ENCODE measurements at regions not wholly inside any gene's neighbourhood (a gene's known extent, or its start where the extent isn't known, plus 50 kb on each side); places are given as distances from the start of the nearest gene placed in this dataset.

DNA sequence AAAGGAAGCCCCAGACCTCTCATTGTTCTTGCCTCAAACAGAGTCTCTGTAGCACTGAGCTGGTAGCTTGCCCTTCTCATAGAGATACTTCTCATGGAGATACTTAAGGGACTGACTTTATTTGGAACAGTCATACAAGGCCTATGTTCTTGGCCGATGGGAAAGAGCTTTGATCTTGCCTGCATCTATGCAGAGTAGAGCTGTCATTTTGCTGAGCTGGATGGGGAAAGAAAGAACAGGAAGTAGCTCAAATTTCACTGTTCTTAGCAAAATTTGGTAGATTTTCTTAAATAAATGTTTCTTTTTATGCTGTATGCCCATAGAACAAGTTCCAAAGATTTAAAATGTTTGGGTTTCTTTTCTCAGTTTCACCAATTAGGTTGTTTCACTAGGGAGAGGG lies 119.3 kb upstream of the SEC61G start:
- no peak overlapping the region for H3K27ac Mint-ChIP-seq
- DNase-seq (ENCODE audit: low spot score in 2 of 2) (no peak), ATAC-seq (no peak)
- H3K36me3 Mint-ChIP-seq = no peaks in the 10 kb centered on the region
- H3K9me3 Mint-ChIP-seq = no peaks in the 10 kb centered on the region

DNA sequence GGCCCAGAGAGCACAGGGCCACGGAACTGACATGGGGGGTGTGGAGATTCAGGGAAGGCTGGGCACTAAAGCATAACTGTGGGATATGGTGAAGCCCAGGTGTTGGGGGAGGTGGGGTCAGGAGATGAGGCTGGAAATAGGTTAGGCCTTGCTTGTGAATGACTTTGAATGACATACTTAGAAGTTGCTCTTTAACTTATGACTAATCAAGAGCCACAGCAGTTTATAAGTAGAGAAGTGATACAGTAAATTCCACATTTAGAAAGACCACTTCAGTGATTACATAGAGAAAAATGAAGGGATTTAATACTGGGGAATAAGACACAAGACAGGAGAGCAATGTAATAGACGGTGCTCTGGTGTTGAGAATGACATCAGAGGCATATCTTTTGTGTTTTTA lies 120.8 kb upstream of the SEC61G start:
- DNase-seq (ENCODE audit: low spot score in 2 of 2) (no peak), ATAC-seq (no peak)
- no peaks in the 10 kb centered on the region for H3K36me3 Mint-ChIP-seq
- no peaks in the 10 kb centered on the region for H3K9me3 Mint-ChIP-seq
- no peak overlapping the region for H3K27ac Mint-ChIP-seq

DNA sequence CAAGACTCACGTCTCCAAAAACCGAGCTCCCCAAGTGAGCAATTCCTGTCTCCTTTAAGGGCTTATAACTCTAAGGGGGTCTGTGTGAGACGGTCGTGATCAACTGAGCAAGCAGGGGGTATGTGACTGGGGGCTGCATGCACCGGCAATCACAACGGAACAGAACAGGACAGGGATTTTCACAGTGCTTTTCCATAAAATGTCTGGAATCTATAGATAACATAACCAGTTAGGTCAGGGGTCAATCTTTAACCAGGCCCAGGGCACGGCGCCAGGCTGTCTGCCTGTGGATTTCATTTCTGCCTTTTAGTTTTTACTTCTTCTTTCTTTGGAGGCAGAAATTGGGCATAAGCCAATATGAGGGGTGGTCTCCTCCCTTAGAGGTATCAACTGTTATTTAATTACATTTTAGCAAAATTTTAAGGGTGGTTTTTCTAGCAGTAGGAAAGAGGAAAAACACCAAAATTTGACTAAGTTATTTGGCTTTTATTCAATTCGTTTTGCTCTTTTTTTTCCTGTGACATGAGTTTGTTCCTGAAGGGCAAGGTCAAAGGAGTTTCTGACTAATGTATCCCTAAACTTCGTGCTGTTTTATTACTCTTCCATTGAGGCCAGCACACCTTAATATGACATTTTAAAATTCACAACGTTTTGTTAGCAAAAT lies 121.4 kb upstream of the SEC61G start:
- H3K36me3 Mint-ChIP-seq = no peaks in the 10 kb centered on the region
- H3K27ac Mint-ChIP-seq = no peak overlapping the region
- ATAC-seq (no peak), DNase-seq (ENCODE audit: low spot score in 2 of 2) (no peak)
- no peaks in the 10 kb centered on the region for H3K9me3 Mint-ChIP-seq

DNA sequence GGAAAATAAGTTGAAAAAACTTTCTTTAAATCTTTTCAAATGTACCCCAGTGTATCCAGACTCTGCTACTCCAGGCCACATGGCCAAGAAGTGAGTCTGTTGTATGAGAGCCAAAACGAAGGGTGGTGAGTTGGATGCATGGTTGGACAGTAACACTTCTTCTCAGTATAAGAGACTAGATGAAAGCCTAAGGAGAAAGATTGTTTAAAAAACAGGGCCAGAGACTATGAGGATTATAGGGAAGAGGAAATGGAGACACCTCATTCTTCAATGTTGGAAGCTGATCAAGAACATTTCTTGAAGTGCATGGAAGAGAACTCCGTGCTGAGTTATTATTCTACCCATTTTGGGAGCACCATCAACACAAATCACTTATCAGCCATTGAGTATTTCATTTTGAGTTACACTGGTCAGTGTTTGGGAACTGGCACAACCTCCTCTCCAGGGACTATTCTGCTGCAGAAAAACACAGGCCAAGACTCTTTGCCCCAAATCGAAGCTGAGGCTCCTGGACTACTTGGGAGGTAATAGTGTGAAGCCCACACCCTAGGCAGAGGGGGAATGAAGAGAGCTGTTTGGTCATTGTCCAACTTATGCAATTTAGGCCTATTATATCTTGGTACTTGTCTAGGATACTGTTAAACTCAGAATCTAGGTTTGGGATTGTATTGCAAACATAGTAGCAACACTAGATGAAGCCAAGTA lies 123.0 kb upstream of the SEC61G start:
- no peaks in the 10 kb centered on the region for H3K36me3 Mint-ChIP-seq
- DNase-seq (ENCODE audit: low spot score in 2 of 2) = no peak
- H3K27ac Mint-ChIP-seq = no peak overlapping the region
- no peak for ATAC-seq
- H3K9me3 Mint-ChIP-seq = no peaks in the 10 kb centered on the region

DNA sequence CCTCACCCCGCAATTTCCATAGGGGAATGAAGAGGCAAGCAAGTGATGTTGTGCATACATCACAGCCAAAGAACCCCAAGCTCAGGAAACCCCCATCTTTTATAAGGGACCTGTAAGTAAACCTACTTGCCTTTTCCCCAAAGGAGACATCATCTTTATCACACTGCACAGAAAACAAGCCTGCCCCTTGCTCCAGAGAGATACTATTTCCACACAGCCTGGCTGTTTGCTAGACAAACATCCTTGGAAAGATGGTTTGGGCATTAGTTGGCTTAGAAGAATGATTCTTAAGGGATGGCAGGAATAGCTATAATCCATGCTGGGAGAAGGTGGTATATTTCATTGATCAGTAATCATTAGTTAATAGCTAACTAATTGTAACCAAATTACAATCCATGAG lies 123.7 kb upstream of the SEC61G start:
- H3K36me3 Mint-ChIP-seq = no peaks in the 10 kb centered on the region
- DNase-seq (ENCODE audit: low spot score in 2 of 2) (no peak), ATAC-seq (no peak)
- H3K9me3 Mint-ChIP-seq = no peaks in the 10 kb centered on the region
- H3K27ac Mint-ChIP-seq = no peak overlapping the region

DNA sequence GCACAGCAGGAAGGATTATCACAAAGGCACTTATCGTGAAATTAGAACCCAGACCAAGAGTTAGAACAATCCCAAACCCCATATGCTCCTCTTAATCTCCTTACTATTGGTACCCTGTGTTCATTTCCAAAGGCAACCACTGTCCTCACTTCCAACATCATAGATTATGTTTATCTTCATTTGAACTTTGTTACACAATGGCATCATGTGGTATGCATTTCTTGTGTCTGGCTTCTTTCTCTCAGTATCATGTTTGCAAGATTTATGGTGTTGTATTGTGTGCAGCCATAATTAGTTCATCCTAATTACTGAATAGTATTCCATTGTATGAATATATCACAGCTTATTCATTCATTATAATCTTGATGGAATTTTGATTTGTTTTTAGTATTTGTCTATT lies 124.6 kb upstream of the SEC61G start:
- ATAC-seq = no peak
- Mint-ChIP-seq H3K27ac (no peak overlapping the region), H3K9me3 (no peaks in the 10 kb centered on the region), H3K36me3 (no peaks in the 10 kb centered on the region)
- DNase-seq (ENCODE audit: low spot score in 2 of 2) = no peak

DNA sequence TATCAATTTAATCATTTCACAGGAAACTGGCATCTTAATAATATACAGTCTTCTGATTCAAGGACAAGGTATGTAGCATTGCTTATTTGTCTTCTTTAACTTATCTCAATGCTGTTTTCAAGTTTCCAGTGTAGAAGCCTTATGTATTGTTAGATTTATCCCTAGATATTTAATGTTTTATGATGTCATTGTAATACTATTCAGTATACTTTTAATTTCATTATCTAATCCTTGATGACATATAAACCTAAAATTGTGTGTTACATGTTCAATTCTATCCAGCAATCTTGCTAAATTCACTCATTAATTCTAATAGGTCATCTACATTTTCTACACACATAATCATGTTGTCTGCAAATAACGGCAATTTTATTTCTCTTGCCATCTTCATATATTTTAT lies 126.3 kb upstream of the SEC61G start:
- DNase-seq (ENCODE audit: low spot score in 2 of 2) = no peak
- Mint-ChIP-seq H3K36me3 (no peaks in the 10 kb centered on the region), H3K9me3 (no peaks in the 10 kb centered on the region), H3K27ac (no peak overlapping the region)
- ATAC-seq = no peak

DNA sequence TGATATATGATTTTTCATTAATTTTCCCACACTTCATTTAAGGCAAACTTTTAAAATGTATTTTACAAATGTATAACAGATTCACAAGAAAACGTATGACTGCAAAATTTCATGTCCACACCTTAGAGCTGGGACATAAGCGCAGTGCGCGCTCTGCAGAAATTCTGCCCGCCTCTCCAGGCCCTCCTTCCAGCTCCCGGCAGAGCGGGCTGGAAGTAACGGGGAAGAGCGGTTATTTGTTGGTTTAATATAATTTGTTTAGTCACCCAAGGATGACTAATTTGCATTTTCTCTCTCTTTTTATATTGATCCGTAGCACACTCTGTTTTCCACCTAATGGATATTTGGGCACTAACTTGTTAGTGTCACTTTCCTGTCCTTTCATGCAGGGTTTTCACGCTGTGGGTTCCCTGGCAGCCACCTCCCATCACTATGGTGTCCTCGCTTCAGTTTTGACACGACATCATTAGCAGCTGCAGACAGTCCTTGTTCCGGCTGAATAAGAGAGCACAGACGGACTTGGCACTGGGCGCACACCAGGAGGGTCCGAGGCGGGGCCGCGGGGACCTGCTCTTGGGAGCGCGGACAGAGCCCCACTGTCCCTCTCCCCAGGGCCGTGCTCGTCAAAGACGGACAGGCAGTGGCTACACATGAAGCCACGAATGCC lies 129.2 kb upstream of the SEC61G start:
- H3K36me3 Mint-ChIP-seq = no peaks in the 10 kb centered on the region
- ATAC-seq (no peak), DNase-seq (ENCODE audit: low spot score in 2 of 2) (no peak)
- no peaks in the 10 kb centered on the region for H3K9me3 Mint-ChIP-seq
- H3K27ac Mint-ChIP-seq = no peak overlapping the region

DNA sequence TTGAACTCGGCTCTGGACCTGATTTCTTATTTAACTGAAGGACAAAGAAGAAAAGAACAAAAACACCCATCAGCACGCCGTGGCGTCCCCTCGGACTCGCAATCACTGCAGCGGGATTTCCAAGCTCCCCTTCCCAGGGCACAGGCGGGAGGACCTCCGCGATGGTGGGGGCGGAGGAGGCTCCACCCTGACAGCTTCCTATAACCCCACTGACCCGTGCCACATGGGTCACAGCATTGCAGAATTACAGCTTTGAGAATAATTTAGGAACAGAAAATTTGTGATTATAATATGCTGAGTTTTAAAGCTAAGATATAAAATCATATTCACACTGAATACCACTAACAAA lies 129.7 kb upstream of the SEC61G start:
- no peak for ATAC-seq
- Mint-ChIP-seq H3K36me3 (no peaks in the 10 kb centered on the region), H3K9me3 (no peaks in the 10 kb centered on the region), H3K27ac (no peak overlapping the region)
- no peak for DNase-seq (ENCODE audit: low spot score in 2 of 2)

DNA sequence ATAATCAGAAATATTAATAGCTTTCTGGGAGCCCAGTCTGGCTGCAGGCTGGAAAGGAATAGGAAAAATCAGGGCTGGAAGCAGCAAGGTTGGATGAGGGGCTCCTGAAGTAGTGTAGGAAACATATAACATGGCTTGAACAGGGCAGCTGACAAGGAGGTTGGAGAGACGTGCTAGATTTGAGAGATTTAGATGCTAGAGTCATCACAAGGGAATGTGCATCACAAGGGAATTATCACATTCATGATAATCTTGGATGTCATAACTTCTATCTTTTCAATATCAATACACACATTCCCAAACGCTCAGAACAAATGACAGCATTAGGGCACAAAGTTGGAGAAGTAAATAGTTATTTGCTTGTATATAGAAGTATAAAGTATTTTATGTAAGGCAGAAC lies 120.9 kb upstream of the EGFR start:
- Mint-ChIP-seq H3K9me3 (peaks cover 0 to 4% of the 10 kb centered on the region in 2 donors), H3K27ac (no peak overlapping the region), H3K36me3 (no peaks in the 10 kb centered on the region)
- DNase-seq (ENCODE audit: low spot score in 2 of 2) (no peak), ATAC-seq (no peak)

DNA sequence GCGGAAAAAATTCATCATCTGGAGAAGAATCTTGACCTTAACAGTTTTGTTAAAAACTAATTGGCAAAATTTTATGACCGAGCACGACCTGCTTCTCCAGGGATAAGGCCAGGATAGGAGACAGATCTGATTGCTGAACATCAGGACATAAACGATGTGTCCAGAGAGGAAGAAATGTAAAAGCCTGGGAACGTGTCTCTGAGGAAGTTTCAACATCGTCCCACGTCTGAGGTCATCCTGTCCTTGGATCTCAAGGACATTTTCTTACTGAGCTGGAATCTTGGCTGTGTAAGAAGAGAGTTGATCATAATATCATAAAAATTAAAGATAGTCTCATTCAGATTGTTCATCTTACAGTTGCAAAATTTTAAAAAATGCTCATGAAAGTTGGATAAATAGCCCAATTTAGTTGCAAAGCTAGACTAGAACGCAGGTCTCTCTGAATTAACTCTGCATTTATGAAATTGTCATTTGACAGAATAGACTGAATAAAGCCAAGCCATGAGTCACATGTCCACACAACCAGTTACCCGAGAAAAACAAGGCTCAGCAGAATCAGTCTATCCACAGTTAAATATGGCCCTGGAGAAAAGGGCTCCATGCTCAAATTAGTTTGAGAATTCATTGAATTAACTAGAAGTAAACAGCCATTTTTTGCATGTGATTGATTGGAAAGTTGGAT lies 120.0 kb upstream of the EGFR start:
- ATAC-seq = no peak
- no peaks in the 10 kb centered on the region for H3K36me3 Mint-ChIP-seq

DNA sequence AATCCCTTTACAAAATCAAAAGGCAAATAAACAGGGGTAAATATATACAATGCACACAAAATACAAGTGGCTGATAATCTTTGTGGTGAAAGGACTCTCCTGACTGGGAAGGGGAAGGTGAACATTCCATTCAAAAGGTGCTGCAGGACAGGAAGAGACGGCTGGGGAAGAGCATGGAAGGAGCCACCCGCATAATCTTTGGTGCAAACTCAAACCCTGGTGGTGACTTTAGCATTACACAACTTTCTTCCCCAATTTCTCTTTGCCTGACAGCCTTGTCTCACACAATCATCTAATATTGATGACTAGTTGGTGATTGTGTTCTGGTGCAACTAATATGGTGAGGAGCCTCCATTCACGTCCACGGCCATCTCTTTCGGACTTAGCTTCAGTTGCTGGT lies 117.0 kb upstream of the EGFR start:
- peaks cover 0 to 4% of the 10 kb centered on the region in 2 donors for H3K9me3 Mint-ChIP-seq
- ATAC-seq (no peak), DNase-seq (ENCODE audit: low spot score in 2 of 2) (no peak)

More for the DNA sequence above, 120.0 kb upstream of the EGFR start:
- Mint-ChIP-seq H3K9me3 (peaks cover 0 to 4% of the 10 kb centered on the region in 2 donors), H3K27ac (no peak overlapping the region)
- DNase-seq (ENCODE audit: low spot score in 2 of 2) = no peak

DNA sequence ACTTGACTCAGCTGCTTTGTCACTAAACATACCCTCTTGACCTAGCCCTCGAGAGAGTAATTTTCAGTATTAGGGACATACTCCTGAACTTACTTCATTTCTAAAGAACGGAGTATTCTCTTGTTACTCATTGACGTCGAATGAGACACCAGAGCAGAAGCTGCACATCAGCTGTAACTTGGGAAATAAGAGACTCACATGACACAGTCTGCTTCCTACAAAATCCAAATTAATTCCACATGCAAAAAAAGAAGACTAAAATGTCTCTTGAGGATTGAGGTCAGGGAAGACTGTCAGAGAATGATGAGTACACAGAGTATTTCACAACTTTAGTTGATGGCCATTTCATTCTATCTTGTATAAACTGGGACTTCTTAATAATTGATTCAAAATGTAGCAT lies 114.7 kb upstream of the EGFR start:
- peaks cover 4 to 6% of the 10 kb centered on the region in 2 donors for H3K9me3 Mint-ChIP-seq
- no peak overlapping the region for H3K27ac Mint-ChIP-seq
- ATAC-seq (no peak), DNase-seq (ENCODE audit: low spot score in 2 of 2) (no peak)
- H3K36me3 Mint-ChIP-seq = peaks cover 0 to 5% of the 10 kb centered on the region in 2 donors

More for the DNA sequence above, 117.0 kb upstream of the EGFR start:
- H3K27ac Mint-ChIP-seq = no peak overlapping the region
- no peaks in the 10 kb centered on the region for H3K36me3 Mint-ChIP-seq

DNA sequence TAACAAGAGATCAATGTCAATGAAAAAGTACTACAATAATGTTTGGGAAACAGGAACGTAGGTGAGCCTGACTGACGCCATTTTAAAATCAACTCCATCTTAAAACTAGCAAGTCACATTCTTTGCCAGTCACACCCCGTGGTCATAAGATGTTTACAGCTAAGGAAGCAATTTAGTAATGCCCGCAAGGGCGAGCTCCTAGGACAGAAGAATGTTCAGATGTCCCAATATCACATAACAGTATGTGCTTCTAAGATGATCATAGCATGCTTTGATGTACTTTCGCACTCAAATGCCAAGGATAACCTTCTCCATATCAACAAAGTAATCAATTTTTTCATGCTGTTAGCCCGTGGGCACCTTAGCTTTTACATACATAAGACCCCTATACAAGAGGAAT lies 113.8 kb upstream of the EGFR start:
- DNase-seq (ENCODE audit: low spot score in 2 of 2) = no peak
- ATAC-seq = no peak
- H3K36me3 Mint-ChIP-seq = peaks cover 0 to 5% of the 10 kb centered on the region in 2 donors
- H3K27ac Mint-ChIP-seq = no peak overlapping the region
- H3K9me3 Mint-ChIP-seq = peaks cover 4 to 6% of the 10 kb centered on the region in 2 donors

DNA sequence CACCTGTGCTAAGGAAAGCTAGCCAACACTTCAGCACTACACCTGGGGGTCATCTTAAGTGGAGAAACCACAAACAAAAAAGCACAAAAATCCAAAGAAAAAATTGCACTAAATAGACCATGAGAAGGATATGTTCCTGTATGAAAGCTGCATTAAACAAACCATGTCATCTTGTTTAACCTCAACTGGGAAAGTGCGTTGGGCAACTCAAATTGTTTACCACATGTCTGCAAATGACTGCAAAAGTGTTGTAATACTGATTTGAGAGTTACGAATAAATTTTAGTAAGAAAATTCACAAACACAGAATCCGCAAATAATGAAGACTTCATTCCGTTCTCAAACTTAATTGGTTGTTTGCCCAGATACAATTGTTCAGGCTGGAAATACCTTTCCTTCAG lies 111.9 kb upstream of the EGFR start:
- peaks cover 0 to 5% of the 10 kb centered on the region in 2 donors for H3K36me3 Mint-ChIP-seq
- no peak for DNase-seq (ENCODE audit: low spot score in 2 of 2)
- H3K27ac Mint-ChIP-seq = no peak overlapping the region
- H3K9me3 Mint-ChIP-seq = peaks cover 6 to 8% of the 10 kb centered on the region in 2 donors
- ATAC-seq = no peak

DNA sequence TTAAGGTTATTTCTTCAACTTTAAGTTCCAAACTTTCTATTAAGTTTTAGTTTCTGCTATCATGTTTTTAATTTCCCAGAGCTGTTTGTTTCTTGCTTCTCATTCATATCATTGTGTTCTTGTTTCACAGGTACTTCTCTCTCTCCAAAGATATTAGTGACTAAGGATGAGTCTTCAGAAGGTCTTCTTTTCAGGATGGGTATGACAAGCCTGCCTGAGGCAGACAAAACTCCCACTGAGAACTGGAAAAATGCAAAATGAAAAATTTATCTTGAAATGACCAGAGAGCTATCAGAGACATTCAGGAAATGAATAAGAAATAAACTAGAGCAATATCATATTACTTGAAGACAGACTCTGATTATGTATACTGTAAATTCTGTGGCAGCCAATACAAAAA lies 110.8 kb upstream of the EGFR start:
- DNase-seq (ENCODE audit: low spot score in 2 of 2) (no peak), ATAC-seq (no peak)
- H3K36me3 Mint-ChIP-seq = peaks cover 0 to 5% of the 10 kb centered on the region in 2 donors
- H3K9me3 Mint-ChIP-seq = peaks cover 6 to 8% of the 10 kb centered on the region in 2 donors
- H3K27ac Mint-ChIP-seq = no peak overlapping the region

DNA sequence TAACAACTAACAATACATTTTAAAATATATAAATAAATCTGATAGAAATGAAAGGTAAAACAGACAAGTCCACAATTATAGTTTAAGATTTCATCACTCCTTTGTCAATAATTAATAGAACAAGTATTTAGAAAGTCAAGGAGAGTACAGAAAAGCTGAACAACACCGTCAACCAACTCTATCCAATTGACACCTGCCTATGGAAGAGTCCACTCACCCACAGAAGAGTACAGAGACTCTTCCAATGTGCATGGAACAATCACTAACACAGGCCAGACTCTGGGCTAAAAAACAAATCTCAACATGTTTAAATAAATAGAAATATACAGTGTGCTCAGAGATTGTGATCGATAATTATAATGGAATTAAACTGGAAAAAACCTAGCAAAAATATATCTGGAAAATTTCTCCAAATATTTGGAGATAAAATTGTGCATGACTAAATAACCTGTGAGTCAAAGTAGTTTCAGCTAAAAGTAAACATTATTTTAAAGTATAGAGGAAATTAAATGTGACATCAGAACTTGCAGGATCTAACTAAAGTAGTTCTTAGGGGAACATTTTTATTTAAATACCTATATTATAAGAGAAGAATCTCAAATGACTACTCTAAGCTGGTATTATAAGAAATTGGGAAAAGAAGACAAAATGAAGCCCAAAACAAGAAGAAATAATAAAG lies 109.9 kb upstream of the EGFR start:
- DNase-seq (ENCODE audit: low spot score in 2 of 2) (no peak), ATAC-seq (no peak)
- Mint-ChIP-seq H3K9me3 (peaks cover 6 to 8% of the 10 kb centered on the region in 2 donors), H3K36me3 (peaks cover 0 to 5% of the 10 kb centered on the region in 2 donors), H3K27ac (no peak overlapping the region)

Measured in activated naive CD4-positive, alpha-beta T cell treated with anti-CD3 and anti-CD28 coated beads, Interleukin-2, amount 50 U/mL, for 72 hours (primary cell).